Transverse colon (tissue), 3 donors: ENCODE measurements at regions not wholly inside any gene's neighbourhood (a gene's known extent, or its start where the extent isn't known, plus 50 kb on each side); places are given as distances from the start of the nearest gene placed in this dataset.
A peak's percentile ranks its signal among the peaks of the same experiment; 100 is the strongest.

Experiments used
- CTCF ChIP-seq, 5 experiments: fragments of 200-600 bp in 3 of 5; fragments of 450-650 bp in 2 of 5; sonication (generic) in 3 of 5; IDR thresholded peaks; 1 replicate in 2 of 5; 2 replicates in 3 of 5; pipeline ENCODE4 v1.5.1; 2016 to 2017; ENCODE audit warnings: antibody characterized with exemption in 5 of 5, inconsistent platforms in 3 of 5, mild to moderate bottlenecking in 2 of 5, moderate library complexity in 1 of 5
- EP300 ChIP-seq: sonication (generic); formaldehyde crosslinking; IDR thresholded peaks from one replicate; pipeline ENCODE4 v1.6.1; 2017; ENCODE audit warnings: antibody characterized with exemption, low read depth

DNA sequence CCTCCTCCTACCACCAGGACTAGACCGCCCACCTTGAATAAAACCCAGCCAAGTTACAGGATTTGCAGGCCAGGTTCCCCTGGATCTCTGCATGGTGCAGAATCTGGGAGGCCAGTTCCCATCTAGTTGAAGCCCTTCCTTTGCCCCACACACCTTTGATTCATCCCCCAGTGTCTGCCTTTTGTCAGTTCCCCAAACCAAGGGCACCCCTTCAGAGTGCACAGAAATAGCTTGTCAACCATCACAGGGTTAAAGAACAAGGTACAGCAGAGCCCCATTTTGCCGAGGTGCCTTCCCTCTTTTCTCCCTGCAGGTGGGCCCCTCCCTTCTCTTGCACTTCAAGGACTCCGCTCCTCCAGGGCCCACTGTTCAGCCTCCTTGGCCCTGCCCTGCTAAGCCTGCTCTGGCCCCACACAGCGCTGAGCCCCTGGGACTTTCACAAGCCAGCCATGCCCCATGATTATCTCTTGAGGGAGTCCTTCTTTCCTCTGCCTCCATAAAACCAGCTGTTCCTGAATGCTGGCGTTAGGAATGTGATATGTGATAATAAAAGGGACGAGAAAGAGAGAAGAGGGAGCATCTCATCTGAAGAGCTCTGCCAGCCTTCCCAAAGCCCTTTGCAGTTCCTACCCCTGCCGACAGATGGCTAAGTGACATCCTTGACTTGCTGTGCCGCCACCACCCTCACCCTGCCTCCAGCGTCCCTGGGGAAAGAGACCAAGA is 280.3 kb downstream of the CDC5L start:
- TF ChIP-seq CTCF (IDR thresholded peaks at IDR 0.05) (peak; percentile 35 to 61 (median 55)), EP300 (no peak)
